ENCODE measurements at regions not wholly inside any gene's neighbourhood (a gene's known extent, or its start where the extent isn't known, plus 50 kb on each side); places are given as distances from the start of the nearest gene placed in this dataset.

GRCh38 chr1:29470788-29471119 is 234.4 kb downstream of the PTPRU start:
- TF ChIP-seq, protein P1, sequence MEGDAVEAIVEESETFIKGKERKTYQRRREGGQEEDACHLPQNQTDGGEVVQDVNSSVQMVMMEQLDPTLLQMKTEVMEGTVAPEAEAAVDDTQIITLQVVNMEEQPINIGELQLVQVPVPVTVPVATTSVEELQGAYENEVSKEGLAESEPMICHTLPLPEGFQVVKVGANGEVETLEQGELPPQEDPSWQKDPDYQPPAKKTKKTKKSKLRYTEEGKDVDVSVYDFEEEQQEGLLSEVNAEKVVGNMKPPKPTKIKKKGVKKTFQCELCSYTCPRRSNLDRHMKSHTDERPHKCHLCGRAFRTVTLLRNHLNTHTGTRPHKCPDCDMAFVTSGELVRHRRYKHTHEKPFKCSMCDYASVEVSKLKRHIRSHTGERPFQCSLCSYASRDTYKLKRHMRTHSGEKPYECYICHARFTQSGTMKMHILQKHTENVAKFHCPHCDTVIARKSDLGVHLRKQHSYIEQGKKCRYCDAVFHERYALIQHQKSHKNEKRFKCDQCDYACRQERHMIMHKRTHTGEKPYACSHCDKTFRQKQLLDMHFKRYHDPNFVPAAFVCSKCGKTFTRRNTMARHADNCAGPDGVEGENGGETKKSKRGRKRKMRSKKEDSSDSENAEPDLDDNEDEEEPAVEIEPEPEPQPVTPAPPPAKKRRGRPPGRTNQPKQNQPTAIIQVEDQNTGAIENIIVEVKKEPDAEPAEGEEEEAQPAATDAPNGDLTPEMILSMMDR (IDR thresholded peaks at IDR 0.05; ENCODE audit: low read depth, low read length, missing input control), result no peak
- TF ChIP-seq FOXA1 (IDR thresholded peaks at IDR 0.05), result no peak
- no peak for TF ChIP-seq TAF1 (conservative IDR thresholded peaks at IDR 0.05)
- no peak for TF ChIP-seq FOXA2 (IDR thresholded peaks at IDR 0.05)
- TF ChIP-seq, protein P2, sequence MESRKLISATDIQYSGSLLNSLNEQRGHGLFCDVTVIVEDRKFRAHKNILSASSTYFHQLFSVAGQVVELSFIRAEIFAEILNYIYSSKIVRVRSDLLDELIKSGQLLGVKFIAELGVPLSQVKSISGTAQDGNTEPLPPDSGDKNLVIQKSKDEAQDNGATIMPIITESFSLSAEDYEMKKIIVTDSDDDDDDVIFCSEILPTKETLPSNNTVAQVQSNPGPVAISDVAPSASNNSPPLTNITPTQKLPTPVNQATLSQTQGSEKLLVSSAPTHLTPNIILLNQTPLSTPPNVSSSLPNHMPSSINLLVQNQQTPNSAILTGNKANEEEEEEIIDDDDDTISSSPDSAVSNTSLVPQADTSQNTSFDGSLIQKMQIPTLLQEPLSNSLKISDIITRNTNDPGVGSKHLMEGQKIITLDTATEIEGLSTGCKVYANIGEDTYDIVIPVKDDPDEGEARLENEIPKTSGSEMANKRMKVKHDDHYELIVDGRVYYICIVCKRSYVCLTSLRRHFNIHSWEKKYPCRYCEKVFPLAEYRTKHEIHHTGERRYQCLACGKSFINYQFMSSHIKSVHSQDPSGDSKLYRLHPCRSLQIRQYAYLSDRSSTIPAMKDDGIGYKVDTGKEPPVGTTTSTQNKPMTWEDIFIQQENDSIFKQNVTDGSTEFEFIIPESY (IDR thresholded peaks at IDR 0.05), result no peak
- no peak for TF ChIP-seq YY1 (IDR thresholded peaks at IDR 0.05)
- TF ChIP-seq RAD21 (IDR thresholded peaks at IDR 0.05), result no peak
- TF ChIP-seq RXRA (IDR thresholded peaks at IDR 0.05), result no peak
- TF ChIP-seq MAX (IDR thresholded peaks at IDR 0.05), result no peak
- no peak for TF ChIP-seq GABPA (IDR thresholded peaks at IDR 0.05 in 1 of 2, conservative IDR thresholded peaks at IDR 0.05 in 1 of 2)
- no peak for TF ChIP-seq ATF3 (IDR thresholded peaks at IDR 0.05)
- TF ChIP-seq, protein P3, sequence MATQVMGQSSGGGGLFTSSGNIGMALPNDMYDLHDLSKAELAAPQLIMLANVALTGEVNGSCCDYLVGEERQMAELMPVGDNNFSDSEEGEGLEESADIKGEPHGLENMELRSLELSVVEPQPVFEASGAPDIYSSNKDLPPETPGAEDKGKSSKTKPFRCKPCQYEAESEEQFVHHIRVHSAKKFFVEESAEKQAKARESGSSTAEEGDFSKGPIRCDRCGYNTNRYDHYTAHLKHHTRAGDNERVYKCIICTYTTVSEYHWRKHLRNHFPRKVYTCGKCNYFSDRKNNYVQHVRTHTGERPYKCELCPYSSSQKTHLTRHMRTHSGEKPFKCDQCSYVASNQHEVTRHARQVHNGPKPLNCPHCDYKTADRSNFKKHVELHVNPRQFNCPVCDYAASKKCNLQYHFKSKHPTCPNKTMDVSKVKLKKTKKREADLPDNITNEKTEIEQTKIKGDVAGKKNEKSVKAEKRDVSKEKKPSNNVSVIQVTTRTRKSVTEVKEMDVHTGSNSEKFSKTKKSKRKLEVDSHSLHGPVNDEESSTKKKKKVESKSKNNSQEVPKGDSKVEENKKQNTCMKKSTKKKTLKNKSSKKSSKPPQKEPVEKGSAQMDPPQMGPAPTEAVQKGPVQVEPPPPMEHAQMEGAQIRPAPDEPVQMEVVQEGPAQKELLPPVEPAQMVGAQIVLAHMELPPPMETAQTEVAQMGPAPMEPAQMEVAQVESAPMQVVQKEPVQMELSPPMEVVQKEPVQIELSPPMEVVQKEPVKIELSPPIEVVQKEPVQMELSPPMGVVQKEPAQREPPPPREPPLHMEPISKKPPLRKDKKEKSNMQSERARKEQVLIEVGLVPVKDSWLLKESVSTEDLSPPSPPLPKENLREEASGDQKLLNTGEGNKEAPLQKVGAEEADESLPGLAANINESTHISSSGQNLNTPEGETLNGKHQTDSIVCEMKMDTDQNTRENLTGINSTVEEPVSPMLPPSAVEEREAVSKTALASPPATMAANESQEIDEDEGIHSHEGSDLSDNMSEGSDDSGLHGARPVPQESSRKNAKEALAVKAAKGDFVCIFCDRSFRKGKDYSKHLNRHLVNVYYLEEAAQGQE (IDR thresholded peaks at IDR 0.05), result no peak
- no peak for TF ChIP-seq EGR1 (IDR thresholded peaks at IDR 0.05; ENCODE audit: low read depth in 2 of 2)
